Common myeloid progenitor, CD34-positive (primary cell): ENCODE measurements at regions not wholly inside any gene's neighbourhood (a gene's known extent, or its start where the extent isn't known, plus 50 kb on each side); places are given as distances from the start of the nearest gene placed in this dataset.

Source experiments
- CTCF ChIA-PET: fragments of 350-600 bp; sonication (Branson Sonifier 250); formaldehyde crosslinking; loops from one replicate; lab custom pipeline; 2021; ENCODE audit warnings: antibody characterized with exemption; lab: Charles Lee
- POLR2A ChIA-PET: fragments of 350-600 bp; sonication (Branson Sonifier 250); formaldehyde crosslinking; loops from one replicate; lab custom pipeline; 2021; ENCODE audit warnings: antibody characterized with exemption; lab: Charles Lee
- DNase-seq, 3 donors: peaks; one replicate each; pipeline versions ENCODE4 v3.0.0 to v3.0.0-alpha.2; 2013
- H3K27ac ChIP-seq, 2 experiments: 1 replicate in 1 of 2; 2 replicates in 1 of 2; pipeline ENCODE4 v1.7.0; 2013; ENCODE audit warnings: inconsistent platforms in 2 of 2, low read length in 2 of 2, mild to moderate bottlenecking in 2 of 2, low read depth in 1 of 2, moderate library complexity in 1 of 2; ENCODE audit not compliant: severe bottlenecking in 2 of 2, insufficient read depth in 1 of 2, poor library complexity in 1 of 2
- H3K27me3 ChIP-seq, 5 experiments: replicated peaks in 2 of 5; 1 replicate in 3 of 5; 2 replicates in 2 of 5; pipeline versions ENCODE4 v1.6.1 to v1.7.0; 2013; ENCODE audit warnings: low read length in 4 of 5, mild to moderate bottlenecking in 2 of 5, moderate library complexity in 2 of 5, inconsistent platforms in 1 of 5; ENCODE audit not compliant: insufficient read depth in 5 of 5, control insufficient read depth in 4 of 5
- H3K36me3 ChIP-seq, 4 experiments: 1 replicate in 2 of 4; 2 replicates in 2 of 4; pipeline versions ENCODE4 v1.6.1 to v1.7.0; 2013; ENCODE audit warnings: low read length in 3 of 4, control low read depth in 1 of 4, mild to moderate bottlenecking in 1 of 4; ENCODE audit not compliant: control insufficient read depth in 4 of 4, insufficient read depth in 4 of 4
- H3K4me1 ChIP-seq, 4 experiments: 1 replicate in 3 of 4; 2 replicates in 1 of 4; pipeline versions ENCODE4 v1.6.1 to v1.7.1; 2013; ENCODE audit warnings: low read length in 3 of 4, mild to moderate bottlenecking in 3 of 4, control low read depth in 1 of 4, inconsistent platforms in 1 of 4, moderate library complexity in 1 of 4; ENCODE audit not compliant: control insufficient read depth in 4 of 4, insufficient read depth in 4 of 4; ENCODE audit errors: control extremely low read depth in 1 of 4
- H3K4me3 ChIP-seq, 7 experiments: 1 replicate in 4 of 7; 2 replicates in 3 of 7; pipeline versions ENCODE4 v1.5.1 to v1.7.0; 2013; ENCODE audit warnings: mild to moderate bottlenecking in 7 of 7, low read length in 6 of 7, moderate library complexity in 6 of 7, inconsistent platforms in 2 of 7, low read depth in 2 of 7, control low read depth in 1 of 7; ENCODE audit not compliant: insufficient read depth in 4 of 7, control insufficient read depth in 1 of 7; ENCODE audit errors: extremely low read depth in 1 of 7
- H3K9me3 ChIP-seq, 5 experiments: 1 replicate in 4 of 5; 2 replicates in 1 of 5; pipeline versions ENCODE4 v1.6.1 to v1.7.1; 2013; ENCODE audit warnings: low read length in 4 of 5, mild to moderate bottlenecking in 2 of 5, inconsistent platforms in 1 of 5, low read depth in 1 of 5, moderate library complexity in 1 of 5; ENCODE audit not compliant: control insufficient read depth in 4 of 5, insufficient read depth in 2 of 5; ENCODE audit errors: control extremely low read depth in 1 of 5
- WGBS: methylation state at CpG from one replicate; pipeline ENCODE4 v1.1.5; 2013; ENCODE audit not compliant: insufficient coverage; 5-methylcytosine and 5-hydroxymethylcytosine counted together

GRCh38 chrX:146186540-146186939 lies 368.9 kb downstream of the SLITRK2 start:
- Histone ChIP-seq H3K4me3 (no peak overlapping the region), H3K4me1 (no peaks in the 10 kb centered on the region), H3K9me3 (no peaks in the 10 kb centered on the region), H3K36me3 (no peaks in the 10 kb centered on the region), H3K27me3 (no peaks in the 10 kb centered on the region), H3K27ac (no peak overlapping the region)
- CTCF ChIA-PET = no interaction called here
- POLR2A ChIA-PET = no interaction called here
- 78% methylated on average over 4 of the region's 5 CpGs for WGBS
- DNase-seq = no peak

GRCh38 chrX:146189371-146189770 lies 371.7 kb downstream of the SLITRK2 start:
- Histone ChIP-seq H3K9me3 (no peaks in the 10 kb centered on the region), H3K27me3 (no peaks in the 10 kb centered on the region), H3K36me3 (no peaks in the 10 kb centered on the region), H3K4me1 (no peaks in the 10 kb centered on the region), H3K4me3 (no peak overlapping the region), H3K27ac (no peak overlapping the region)
- POLR2A ChIA-PET = no interaction called here
- WGBS = 50% methylated on average over 3 of the region's 3 CpGs
- no peak for DNase-seq
- CTCF ChIA-PET = no interaction called here

GRCh38 chrX:146208821-146209220 lies 391.2 kb downstream of the SLITRK2 start:
- H3K9me3 ChIP-seq = no peaks in the 10 kb centered on the region
- no peak overlapping the region for H3K27ac ChIP-seq
- WGBS = 60% methylated on average over 3 of the region's 4 CpGs
- H3K4me3 ChIP-seq = no peak overlapping the region
- no peaks in the 10 kb centered on the region for H3K36me3 ChIP-seq
- ChIA-PET POLR2A (no interaction called here), CTCF (no interaction called here)
- no peaks in the 10 kb centered on the region for H3K4me1 ChIP-seq
- no peaks in the 10 kb centered on the region for H3K27me3 ChIP-seq
- DNase-seq = no peak

GRCh38 chrX:146224442-146224841 lies 406.8 kb downstream of the SLITRK2 start:
- no peaks in the 10 kb centered on the region for H3K36me3 ChIP-seq
- H3K4me3 ChIP-seq = no peak overlapping the region
- H3K27ac ChIP-seq = no peak overlapping the region
- ChIA-PET POLR2A (no interaction called here), CTCF (no interaction called here)
- no peaks in the 10 kb centered on the region for H3K27me3 ChIP-seq
- no peak for DNase-seq
- no CpG with 5 or more reads among the region's 1 CpG for whole genome bisulfite sequencing
- H3K9me3 ChIP-seq = no peaks in the 10 kb centered on the region
- no peaks in the 10 kb centered on the region for H3K4me1 ChIP-seq

- Histone ChIP-seq H3K4me1 (no peaks in the 10 kb centered on the region), H3K27me3 (no peaks in the 10 kb centered on the region), H3K9me3 (no peaks in the 10 kb centered on the region), H3K36me3 (no peaks in the 10 kb centered on the region), H3K27ac (no peak overlapping the region), H3K4me3 (no peak overlapping the region)
- ChIA-PET POLR2A (no interaction called here), CTCF (no interaction called here)
- WGBS = 91% methylated on average over 2 of the region's 2 CpGs
- no peak for DNase-seq
Measured at GRCh38 chrX:146238173-146238572, 420.5 kb downstream of the SLITRK2 start.

- H3K27ac ChIP-seq = no peak overlapping the region
- no peaks in the 10 kb centered on the region for H3K9me3 ChIP-seq
- no peak overlapping the region for H3K4me3 ChIP-seq
- ChIA-PET POLR2A (no interaction called here), CTCF (no interaction called here)
- H3K36me3 ChIP-seq = no peaks in the 10 kb centered on the region
- no peak for DNase-seq
- H3K4me1 ChIP-seq = no peaks in the 10 kb centered on the region
- H3K27me3 ChIP-seq = no peaks in the 10 kb centered on the region
- no CpG with 5 or more reads among the region's 3 CpGs for whole genome bisulfite sequencing
Measured at GRCh38 chrX:146241902-146242301, 424.3 kb downstream of the SLITRK2 start.

GRCh38 chrX:146243041-146243440 lies 425.4 kb downstream of the SLITRK2 start:
- no peaks in the 10 kb centered on the region for H3K27me3 ChIP-seq
- CTCF ChIA-PET = no interaction called here
- no peak overlapping the region for H3K27ac ChIP-seq
- H3K36me3 ChIP-seq = no peaks in the 10 kb centered on the region
- H3K9me3 ChIP-seq = no peaks in the 10 kb centered on the region
- no peak for DNase-seq
- 81% methylated on average over 2 of the region's 3 CpGs for WGBS
- H3K4me1 ChIP-seq = no peaks in the 10 kb centered on the region
- no peak overlapping the region for H3K4me3 ChIP-seq
- POLR2A ChIA-PET = no interaction called here
